Panc1 (cell line): ENCODE measurements at regions not wholly inside any gene's neighbourhood (a gene's known extent, or its start where the extent isn't known, plus 50 kb on each side); places are given as distances from the start of the nearest gene placed in this dataset.

Experiments
- ATAC-seq: fragments of 200-7000 bp; cut with Tn5 transposase; 2 replicates; pipeline ENCODE4 v1.9.1; 2020; ENCODE audit warnings: mild to moderate bottlenecking, moderate library complexity
- BruUV-seq: library from RNA; stranded (reverse); fragments of 400-500 nt; replicated peaks from 2 replicates; lab custom pipeline; 2021; lab: Mats Ljungman, UMichigan
- CTCF ChIA-PET: fragments of 300-600 bp; sonication (Branson Sonifier 250); formaldehyde crosslinking; loops from one replicate; lab custom pipeline; 2022; ENCODE audit warnings: antibody characterized with exemption; lab: Charles Lee
- POLR2A ChIA-PET: fragments of 300-600 bp; sonication (Branson Sonifier 250); formaldehyde crosslinking; loops from one replicate; lab custom pipeline; 2022; ENCODE audit warnings: antibody characterized with exemption; lab: Charles Lee
- DNase-seq: peaks from one replicate; pipeline ENCODE4 v3.0.0-alpha.2; 2010; ENCODE audit warnings: low read depth, low spot score
- H3K27ac ChIP-seq: 2 replicates; pipeline ENCODE4 v1.5.1; 2011; ENCODE audit warnings: mild to moderate bottlenecking, low read length, inconsistent platforms
- H3K27me3 ChIP-seq: fragments of 200-500 bp; sonication (Bioruptor generic); 2 replicates; pipeline ENCODE4 v1.6.0; 2014; ENCODE audit warnings: low read length, inconsistent platforms; ENCODE audit not compliant: control insufficient read depth, insufficient read depth
- H3K36me3 ChIP-seq: fragments of 200-500 bp; sonication (Bioruptor generic); 2 replicates; pipeline ENCODE4 v1.5.1; 2014; ENCODE audit warnings: inconsistent platforms, mild to moderate bottlenecking, low read length, moderate library complexity; ENCODE audit not compliant: control insufficient read depth, insufficient read depth
- H3K4me1 ChIP-seq: 2 replicates; pipeline ENCODE4 v1.5.1; 2011; ENCODE audit warnings: inconsistent platforms, mild to moderate bottlenecking, low read length, moderate library complexity; ENCODE audit not compliant: control insufficient read depth, insufficient read depth
- H3K4me3 ChIP-seq, 2 experiments: 2 replicates each; pipeline ENCODE4 v1.5.1; 2011 to 2012; ENCODE audit warnings: low read depth in 2 of 2, low read length in 2 of 2, mild to moderate bottlenecking in 2 of 2, inconsistent platforms in 1 of 2, moderate library complexity in 1 of 2
- H3K9me3 ChIP-seq: fragments of 200-500 bp; sonication (Bioruptor generic); 2 replicates; pipeline ENCODE4 v1.5.1; 2014; ENCODE audit warnings: low read depth, mild to moderate bottlenecking, inconsistent platforms, low read length, moderate library complexity; ENCODE audit not compliant: control insufficient read depth, insufficient read depth
- CTCF ChIP-seq: fragments of 450-650 bp; IDR thresholded peaks from 2 replicates; pipeline ENCODE4 v1.5.1; 2017; ENCODE audit warnings: mild to moderate bottlenecking
- POLR2AphosphoS5 ChIP-seq: IDR thresholded peaks from 2 replicates; pipeline ENCODE4 v1.6.1; 2012; ENCODE audit warnings: mild to moderate bottlenecking, low read depth, low read length, moderate library complexity
- SIN3A ChIP-seq: IDR thresholded peaks from 2 replicates; pipeline ENCODE4 v1.6.1; 2012; ENCODE audit warnings: low read depth, mild to moderate bottlenecking, low read length, moderate library complexity, borderline replicate concordance; ENCODE audit not compliant: insufficient read depth
- TCF7L2 ChIP-seq: IDR thresholded peaks from 2 replicates; pipeline ENCODE4 v1.6.1; 2011; ENCODE audit warnings: mild to moderate bottlenecking, low read depth, low read length, inconsistent platforms
- in situ Hi-C: cut with HindIII; loops from 2 replicates; pipeline ENCODE4 v1.10.0; 2016; ENCODE audit warnings: low sequenced_read_pairs, low pct_unique_long_range_greater_than_20kb
- intact Hi-C: fragments of 100-400 bp; cut with micrococcal nuclease; formaldehyde crosslinking; loops from one replicate; pipeline ENCODE4 v1.10.0; 2022; ENCODE audit not compliant: unreplicated experiment
- TF ChIP-seq, protein P1 (sequence below), 2 experiments: IDR thresholded peaks; 2 replicates each; pipeline ENCODE4 v1.6.1; 2011 to 2012; ENCODE audit warnings: low read depth in 2 of 2, control low read depth in 1 of 2, low read length in 1 of 2, mild to moderate bottlenecking in 1 of 2, moderate library complexity in 1 of 2; ENCODE audit not compliant: insufficient read depth in 1 of 2

DNA sequence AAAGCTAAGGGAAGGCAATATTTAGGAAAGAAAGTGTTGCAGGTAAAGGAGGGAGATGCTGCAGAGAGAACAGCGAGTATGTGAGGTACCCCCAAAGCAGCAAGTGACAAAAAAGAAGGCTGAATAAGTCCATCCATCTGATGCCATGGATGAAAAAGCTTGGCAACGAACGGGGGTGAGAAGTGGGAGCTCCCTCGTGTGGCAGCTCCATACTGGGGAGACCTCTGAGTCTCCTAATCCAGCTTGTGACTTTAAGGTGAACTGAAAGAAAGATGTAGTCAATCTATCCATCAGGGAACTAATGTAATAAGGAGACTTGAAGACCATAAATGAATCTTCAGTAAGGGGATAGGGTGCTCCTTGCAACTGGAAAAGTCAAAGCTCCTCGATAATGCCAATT lies 156.6 kb downstream of the OTOR start:
- no TSS peak for BruUV-seq
- DNase-seq, result no peak

DNA sequence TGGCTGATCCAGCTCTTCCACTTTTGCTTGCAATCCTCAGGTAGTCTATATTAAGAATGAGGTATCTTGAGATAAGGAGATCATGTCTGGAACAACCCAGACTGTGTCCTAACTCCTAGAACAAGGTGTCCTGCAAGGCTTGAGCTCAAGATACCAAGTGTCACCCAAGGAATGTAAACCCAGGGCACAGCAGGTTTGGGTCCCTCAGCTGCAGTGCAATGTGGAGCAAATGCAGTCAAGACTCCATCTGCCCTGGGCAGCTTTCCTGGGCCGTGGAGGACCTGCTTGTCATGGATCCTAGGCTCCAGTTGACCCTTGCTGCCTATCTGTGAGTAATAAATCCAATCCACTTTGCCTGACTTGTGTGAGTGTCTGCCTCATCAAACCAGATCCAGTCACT lies 166.1 kb downstream of the OTOR start:
- ChIA-PET POLR2A (no interaction called here), CTCF (no interaction called here)
- intact Hi-C loops, result no loop called here
- in situ Hi-C loops, result no loop called here
- BruUV-seq, result no TSS peak
- H3K27me3 ChIP-seq, result no peaks in the 10 kb centered on the region
- no peaks in the 10 kb centered on the region for H3K9me3 ChIP-seq
- DNase-seq (no peak), ATAC-seq (no peak)
- no peak overlapping the region for H3K27ac ChIP-seq
- no peak overlapping the region for H3K4me3 ChIP-seq
- TF ChIP-seq, protein P1, sequence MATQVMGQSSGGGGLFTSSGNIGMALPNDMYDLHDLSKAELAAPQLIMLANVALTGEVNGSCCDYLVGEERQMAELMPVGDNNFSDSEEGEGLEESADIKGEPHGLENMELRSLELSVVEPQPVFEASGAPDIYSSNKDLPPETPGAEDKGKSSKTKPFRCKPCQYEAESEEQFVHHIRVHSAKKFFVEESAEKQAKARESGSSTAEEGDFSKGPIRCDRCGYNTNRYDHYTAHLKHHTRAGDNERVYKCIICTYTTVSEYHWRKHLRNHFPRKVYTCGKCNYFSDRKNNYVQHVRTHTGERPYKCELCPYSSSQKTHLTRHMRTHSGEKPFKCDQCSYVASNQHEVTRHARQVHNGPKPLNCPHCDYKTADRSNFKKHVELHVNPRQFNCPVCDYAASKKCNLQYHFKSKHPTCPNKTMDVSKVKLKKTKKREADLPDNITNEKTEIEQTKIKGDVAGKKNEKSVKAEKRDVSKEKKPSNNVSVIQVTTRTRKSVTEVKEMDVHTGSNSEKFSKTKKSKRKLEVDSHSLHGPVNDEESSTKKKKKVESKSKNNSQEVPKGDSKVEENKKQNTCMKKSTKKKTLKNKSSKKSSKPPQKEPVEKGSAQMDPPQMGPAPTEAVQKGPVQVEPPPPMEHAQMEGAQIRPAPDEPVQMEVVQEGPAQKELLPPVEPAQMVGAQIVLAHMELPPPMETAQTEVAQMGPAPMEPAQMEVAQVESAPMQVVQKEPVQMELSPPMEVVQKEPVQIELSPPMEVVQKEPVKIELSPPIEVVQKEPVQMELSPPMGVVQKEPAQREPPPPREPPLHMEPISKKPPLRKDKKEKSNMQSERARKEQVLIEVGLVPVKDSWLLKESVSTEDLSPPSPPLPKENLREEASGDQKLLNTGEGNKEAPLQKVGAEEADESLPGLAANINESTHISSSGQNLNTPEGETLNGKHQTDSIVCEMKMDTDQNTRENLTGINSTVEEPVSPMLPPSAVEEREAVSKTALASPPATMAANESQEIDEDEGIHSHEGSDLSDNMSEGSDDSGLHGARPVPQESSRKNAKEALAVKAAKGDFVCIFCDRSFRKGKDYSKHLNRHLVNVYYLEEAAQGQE (IDR thresholded peaks at IDR 0.05; ENCODE audit: insufficient read depth in 1 of 2, low read depth in 2 of 2, low read length in 1 of 2), result no peak
- TF ChIP-seq SIN3A, result no peak
- TF ChIP-seq TCF7L2, result no peak
- TF ChIP-seq POLR2AphosphoS5, result no peak
- TF ChIP-seq CTCF, result no peak
- no peaks in the 10 kb centered on the region for H3K4me1 ChIP-seq
- H3K36me3 ChIP-seq, result no peaks in the 10 kb centered on the region

More for the DNA sequence above, 156.6 kb downstream of the OTOR start:
- H3K4me3 ChIP-seq, result no peak overlapping the region
- no peaks in the 10 kb centered on the region for H3K9me3 ChIP-seq
- no peaks in the 10 kb centered on the region for H3K27me3 ChIP-seq
- ChIA-PET POLR2A (no interaction called here), CTCF (no interaction called here)
- TF ChIP-seq CTCF, result peak; percentile 52
- no peak for TF ChIP-seq SIN3A
- TF ChIP-seq POLR2AphosphoS5, result no peak
- no peaks in the 10 kb centered on the region for H3K36me3 ChIP-seq
- ATAC-seq, result no peak
- in situ Hi-C loops, result no loop called here
- intact Hi-C loops, result no loop called here
- H3K27ac ChIP-seq, result no peak overlapping the region
- no peaks in the 10 kb centered on the region for H3K4me1 ChIP-seq

- DNase-seq (no peak), ATAC-seq (no peak)
- Histone ChIP-seq H3K27ac (no peak overlapping the region), H3K4me1 (no peaks in the 10 kb centered on the region), H3K9me3 (no peaks in the 10 kb centered on the region), H3K36me3 (no peaks in the 10 kb centered on the region), H3K27me3 (no peaks in the 10 kb centered on the region), H3K4me3 (no peak overlapping the region)
- ChIA-PET POLR2A (no interaction called here), CTCF (no interaction called here)
- TF ChIP-seq POLR2AphosphoS5 (no peak), SIN3A (no peak)
- intact Hi-C loops (no loop called here), in situ Hi-C loops (no loop called here)
- BruUV-seq, result no TSS peak
Measured at GRCh38 chr20:16916165-16916564, 168.0 kb downstream of the OTOR start.
